Keratinocyte (primary cell): ENCODE measurements at regions not wholly inside any gene's neighbourhood (a gene's known extent, or its start where the extent isn't known, plus 50 kb on each side); places are given as distances from the start of the nearest gene placed in this dataset.

Experiments
- CTCF ChIP-seq, 3 experiments: IDR thresholded peaks in 1 of 3; conservative IDR thresholded peaks in 1 of 3; optimal IDR thresholded peaks in 1 of 3; 2 replicates in 2 of 3; 3 replicates in 1 of 3; pipeline versions ENCODE3 to v1.5.1; 2011; ENCODE audit warnings: low read length in 3 of 3, mild to moderate bottlenecking in 3 of 3, moderate library complexity in 2 of 3, control low read depth in 1 of 3, inconsistent platforms in 1 of 3; ENCODE audit not compliant: insufficient read depth in 2 of 3; ENCODE audit errors: extremely low read depth in 1 of 3
- EZH2 ChIP-seq: IDR thresholded peaks from one replicate; pipeline ENCODE4 v1.6.1; 2012; ENCODE audit warnings: inconsistent platforms, mild to moderate bottlenecking, low read length, moderate library complexity

- no peak for TF ChIP-seq CTCF (optimal IDR thresholded peaks at IDR 0.05 in 1 of 3, IDR thresholded peaks at IDR 0.05 in 1 of 3, conservative IDR thresholded peaks at IDR 0.05 in 1 of 3; ENCODE audit: extremely low read depth in 1 of 3, insufficient read depth in 2 of 3, low read length in 3 of 3)
- no peak for TF ChIP-seq EZH2
Measured at GRCh38 chr3:124594581-124594980, 135.7 kb upstream of the UMPS start.
